NCI-H2081 (cell line): ENCODE measurements at regions not wholly inside any gene's neighbourhood (a gene's known extent, or its start where the extent isn't known, plus 50 kb on each side); places are given as distances from the start of the nearest gene placed in this dataset.
"Not testable (repeated sequence)": the region's sequence is repeated elsewhere in the genome, so short reads cannot be mapped to it uniquely, and the experiment has no call there.

Source experiments
- DNase-seq, 2 experiments: peaks; one replicate each; lab custom pipeline; 2025; lab: John Stamatoyannopoulos, UW

GRCh38 chr11:44452827-44453572 is 112.5 kb upstream of the CD82 start:
- no peak for DNase-seq

GRCh38 chr11:44453871-44454270 is 111.6 kb upstream of the CD82 start:
- no peak for DNase-seq

- DNase-seq: no peak
These were observed 110.8 kb upstream of the CD82 start for GRCh38 chr11:44454666-44455065.

GRCh38 chr11:44456544-44457300 is 108.7 kb upstream of the CD82 start:
- DNase-seq: no peak

- no peak for DNase-seq
These were observed 107.6 kb upstream of the CD82 start for GRCh38 chr11:44457862-44458261.

GRCh38 chr11:44463751-44464150 is 101.7 kb upstream of the CD82 start:
- DNase-seq: no peak

- no peak for DNase-seq
These were observed 100.7 kb upstream of the CD82 start for GRCh38 chr11:44464741-44465140.

- DNase-seq: no peak
These were observed 98.8 kb upstream of the CD82 start for GRCh38 chr11:44466531-44467205.

- no peak for DNase-seq
These were observed 98.0 kb upstream of the CD82 start for GRCh38 chr11:44467413-44467812.

- DNase-seq: no peak
These were observed 97.5 kb upstream of the CD82 start for GRCh38 chr11:44467931-44468330.

- DNase-seq: no peak
These were observed 97.0 kb upstream of the CD82 start for GRCh38 chr11:44468345-44468988.

GRCh38 chr11:44469412-44469811 is 96.1 kb upstream of the CD82 start:
- no peak for DNase-seq

GRCh38 chr11:44470854-44471253 is 94.6 kb upstream of the CD82 start:
- DNase-seq: no peak

GRCh38 chr11:44471603-44472002 is 93.9 kb upstream of the CD82 start:
- no peak for DNase-seq

GRCh38 chr11:44472916-44473315 is 92.5 kb upstream of the CD82 start:
- DNase-seq: no peak

- no peak for DNase-seq
These were observed 90.8 kb upstream of the CD82 start for GRCh38 chr11:44474702-44475101.

- DNase-seq: no peak
These were observed 90.3 kb upstream of the CD82 start for GRCh38 chr11:44475114-44475686.

- DNase-seq: not testable (repeated sequence)
These were observed 83.1 kb upstream of the CD82 start for GRCh38 chr11:44482338-44482737.

- DNase-seq: no peak
These were observed 81.4 kb upstream of the CD82 start for GRCh38 chr11:44483919-44484610.

- DNase-seq: no peak
These were observed 77.1 kb upstream of the CD82 start for GRCh38 chr11:44488165-44488965.

- no peak for DNase-seq
These were observed 72.1 kb upstream of the CD82 start for GRCh38 chr11:44493383-44493782.
